AG04449 (cell line): ENCODE measurements at regions not wholly inside any gene's neighbourhood (a gene's known extent, or its start where the extent isn't known, plus 50 kb on each side); places are given as distances from the start of the nearest gene placed in this dataset.
"Not testable (repeated sequence)": the region's sequence is repeated elsewhere in the genome, so short reads cannot be mapped to it uniquely, and the experiment has no call there.

ENCODE experiments used
- CTCF ChIA-PET: fragments of 350-600 bp; formaldehyde crosslinking; extraction: SDS; loops from one replicate; lab custom pipeline; 2021; ENCODE audit warnings: antibody characterized with exemption; lab: Yijun Ruan, JAX
- POLR2A ChIA-PET: fragments of 400-600, 350-600 bp; formaldehyde crosslinking; extraction: SDS; loops from one replicate; lab custom pipeline; 2020; ENCODE audit warnings: antibody characterized with exemption, inconsistent platforms; lab: Yijun Ruan, JAX
- DNase-seq: peaks from one replicate; pipeline ENCODE4 v3.0.0-alpha.2; 2010; ENCODE audit warnings: low read depth, low spot score
- H3K4me3 ChIP-seq: 2 replicates; pipeline ENCODE4 v1.5.1; 2011; ENCODE audit warnings: low read depth, mild to moderate bottlenecking, control low read depth, low read length
- CTCF ChIP-seq: IDR thresholded peaks from one replicate; pipeline ENCODE4 v1.5.1; 2011; ENCODE audit warnings: mild to moderate bottlenecking, moderate library complexity, low read length, control low read depth, inconsistent platforms; ENCODE audit not compliant: insufficient read depth; ENCODE audit errors: missing control alignments

GRCh38 chr13:48813518-48813917, 159.8 kb downstream of the CYSLTR2 start:
- POLR2A ChIA-PET, result no interaction called here
- DNase-seq, result no peak
- CTCF ChIA-PET, result no interaction called here
- H3K4me3 ChIP-seq, result no peak overlapping the region
- no peak for TF ChIP-seq CTCF

GRCh38 chr13:48816700-48817099, 159.0 kb upstream of the FNDC3A start:
- ChIA-PET CTCF (interaction anchor here (0.9 to 1.1 kb wide), 2 partner anchors 27 to 171 kb away, joined by 3 read pairs; no protein-coding TSS in a partner anchor), POLR2A (no interaction called here)

GRCh38 chr13:48817166-48817802, 158.4 kb upstream of the FNDC3A start:
- no peak for DNase-seq
- H3K4me3 ChIP-seq, result no peak overlapping the region
- CTCF ChIA-PET, result interaction anchor here (0.9 to 1.1 kb wide), 2 partner anchors 28 to 171 kb away, joined by 3 read pairs; no protein-coding TSS in a partner anchor
- TF ChIP-seq CTCF, result no peak
- POLR2A ChIA-PET, result no interaction called here

More at GRCh38 chr13:48816700-48817099, 159.0 kb upstream of the FNDC3A start:
- TF ChIP-seq CTCF, result no peak
- no peak for DNase-seq
- H3K4me3 ChIP-seq, result no peak overlapping the region

GRCh38 chr13:48818495-48819356, 157.0 kb upstream of the FNDC3A start:
- ChIA-PET CTCF (no interaction called here), POLR2A (interaction anchor here (0.6 to 1.1 kb wide), 2 partner anchors 35 to 286 kb away, joined by 3 to 4 read pairs; partner anchors contain the start of gene RCBTB2)
- no peak for TF ChIP-seq CTCF
- H3K4me3 ChIP-seq, result no peak overlapping the region
- peak; percentile 90 for DNase-seq

GRCh38 chr13:48819376-48819775, 156.3 kb upstream of the FNDC3A start:
- H3K4me3 ChIP-seq, result no peak overlapping the region
- ChIA-PET CTCF (no interaction called here), POLR2A (no interaction called here)
- no peak for TF ChIP-seq CTCF
- DNase-seq, result no peak

- TF ChIP-seq CTCF, result no peak
- ChIA-PET POLR2A (no interaction called here), CTCF (no interaction called here)
- DNase-seq, result no peak
- H3K4me3 ChIP-seq, result no peak overlapping the region
Observed at GRCh38 chr13:48819899-48820298, 155.8 kb upstream of the FNDC3A start.

- POLR2A ChIA-PET, DNase-seq, CTCF ChIA-PET, H3K4me3 ChIP-seq: not testable (repeated sequence)
Observed at GRCh38 chr13:48823526-48823925, 152.2 kb upstream of the FNDC3A start.
